SK-MEL-5 (cell line): ENCODE measurements at regions not wholly inside any gene's neighbourhood (a gene's known extent, or its start where the extent isn't known, plus 50 kb on each side); places are given as distances from the start of the nearest gene placed in this dataset.
"Not testable (repeated sequence)": the region's sequence is repeated elsewhere in the genome, so short reads cannot be mapped to it uniquely, and the experiment has no call there.

Experiments
- DNase-seq: peaks from one replicate; pipeline ENCODE4 v3.0.0-alpha.2; 2016; ENCODE audit warnings: low read depth, low spot score
- in situ Hi-C: cut with HindIII; loops from 2 replicates; pipeline ENCODE4 v1.10.0; 2016; ENCODE audit warnings: low sequenced_read_pairs, high pct_unique_total_duplicates, low pct_unique_long_range_greater_than_20kb

DNA sequence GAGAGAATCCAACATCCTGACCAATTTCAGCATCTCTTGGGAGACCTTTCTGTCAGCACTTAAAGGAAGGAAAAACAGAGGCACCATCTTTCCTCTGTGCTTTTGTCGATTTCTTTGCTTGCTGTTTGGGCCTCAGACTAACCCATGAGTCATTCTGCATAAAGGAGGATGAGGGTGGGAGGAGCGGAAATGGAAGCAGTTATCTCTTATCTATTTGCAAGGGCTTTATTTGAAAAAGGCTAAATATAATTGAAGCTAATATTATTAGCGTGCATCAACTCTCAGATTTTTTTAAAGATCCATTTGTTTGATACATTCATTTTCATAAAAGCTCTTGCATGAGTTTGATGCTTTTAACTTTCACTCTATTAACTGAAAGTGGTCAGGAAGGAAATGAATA is 72.9 kb downstream of the ZNF622 start:
- no peak for DNase-seq
- in situ Hi-C loops, result no loop called here

GRCh38 chr5:16391858-16392649 is 73.5 kb downstream of the ZNF622 start:
- DNase-seq, result no peak
- in situ Hi-C loops, result no loop called here

DNA sequence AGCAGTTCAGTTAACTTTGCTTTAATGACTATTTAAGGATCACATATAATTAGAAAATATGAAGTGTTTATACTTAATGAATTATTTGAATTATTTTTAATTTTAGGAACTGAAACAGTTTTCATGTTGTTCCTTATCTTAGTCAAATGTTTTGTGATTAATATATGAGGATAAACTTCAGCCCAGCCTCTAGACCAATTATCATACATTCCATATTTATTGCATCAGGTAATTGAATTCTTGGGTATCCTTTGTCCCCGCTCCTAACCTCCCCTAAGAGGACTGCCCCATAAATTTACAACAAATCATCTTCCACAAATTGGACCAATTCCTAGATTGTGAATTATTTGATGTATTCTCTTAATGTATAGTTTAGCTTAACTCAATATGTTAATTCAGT is 74.8 kb downstream of the ZNF622 start:
- in situ Hi-C loops, result no loop called here

GRCh38 chr5:16385516-16386090 is 80.0 kb downstream of the ZNF622 start:
- DNase-seq, result no peak
- in situ Hi-C loops, result no loop called here

More for the DNA sequence above, 74.8 kb downstream of the ZNF622 start:
- DNase-seq, result no peak

GRCh38 chr5:16384804-16385203 is 80.8 kb downstream of the ZNF622 start:
- DNase-seq, result no peak
- in situ Hi-C loops, result no loop called here

DNA sequence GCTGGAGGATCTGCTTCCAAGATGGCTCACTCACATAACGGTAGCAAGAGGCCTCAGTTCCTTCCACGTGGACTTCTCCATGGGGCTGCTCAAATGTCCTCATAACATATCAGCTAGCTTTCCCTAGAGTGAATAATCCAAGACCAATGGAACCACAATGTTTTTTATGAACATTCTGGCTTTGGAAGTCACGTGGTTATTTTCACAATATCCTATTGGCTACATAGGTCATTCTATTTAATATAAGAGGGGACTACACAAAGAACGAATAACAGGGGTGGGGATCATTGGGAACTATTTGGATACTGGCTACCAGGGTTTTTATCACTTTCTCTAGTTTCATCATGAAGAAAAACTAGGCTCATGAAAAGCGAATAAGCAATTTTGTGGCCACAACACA is 81.4 kb downstream of the ZNF622 start:
- in situ Hi-C loops, result no loop called here
- DNase-seq, result no peak

DNA sequence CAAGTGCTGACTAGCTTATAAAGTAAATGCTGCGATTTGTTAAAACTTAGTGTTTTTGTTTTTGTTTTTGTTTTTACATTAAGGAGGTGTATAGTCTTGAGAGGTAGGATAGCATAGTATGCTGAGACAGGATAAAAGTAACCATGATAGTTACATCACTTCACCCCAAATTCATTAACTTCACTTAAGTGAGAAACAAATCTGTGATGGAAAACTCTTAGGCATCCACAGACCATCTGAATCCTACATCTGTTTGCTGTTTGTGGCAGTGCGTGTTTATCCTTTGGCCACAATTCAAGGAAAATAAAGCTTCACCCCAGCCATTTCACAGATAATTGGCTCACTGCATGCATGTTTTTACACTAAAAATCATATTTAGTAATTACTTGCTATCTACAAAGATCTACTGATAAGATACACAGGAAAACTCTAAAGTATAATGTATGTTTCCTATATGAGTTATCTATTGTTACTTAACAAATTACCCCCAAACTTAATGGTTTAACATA is 82.0 kb downstream of the ZNF622 start:
- in situ Hi-C loops, result no loop called here
- no peak for DNase-seq

- DNase-seq, result no peak
- in situ Hi-C loops, result no loop called here
These were observed 83.6 kb downstream of the ZNF622 start for GRCh38 chr5:16382047-16382446.

- DNase-seq, result no peak
- in situ Hi-C loops, result no loop called here
These were observed 86.8 kb downstream of the ZNF622 start for GRCh38 chr5:16378762-16379161.

GRCh38 chr5:16372493-16372892 is 93.1 kb downstream of the ZNF622 start:
- no peak for DNase-seq
- in situ Hi-C loops, result no loop called here

DNA sequence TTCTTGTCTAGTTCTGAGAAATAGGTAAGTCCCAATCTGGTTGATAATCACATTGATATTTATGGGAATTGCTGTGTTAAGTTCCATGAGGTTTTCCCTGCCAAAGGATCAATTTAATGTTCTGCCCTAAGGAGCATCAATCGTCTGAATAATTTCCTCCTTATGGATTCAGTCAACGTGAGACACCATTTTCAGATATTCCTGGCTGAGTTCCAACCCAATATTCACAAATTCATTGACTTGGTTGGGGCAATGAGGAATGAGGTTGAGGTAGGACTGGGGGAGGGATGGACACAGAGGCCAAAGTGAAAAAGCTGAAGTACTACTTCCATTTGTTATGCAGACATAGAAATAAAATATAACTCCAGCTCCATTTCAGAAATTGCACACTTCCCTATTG is 99.1 kb downstream of the ZNF622 start:
- in situ Hi-C loops, result no loop called here
- DNase-seq, result no peak

GRCh38 chr5:16364910-16365309 is 100.7 kb downstream of the ZNF622 start:
- in situ Hi-C loops, result no loop called here

DNA sequence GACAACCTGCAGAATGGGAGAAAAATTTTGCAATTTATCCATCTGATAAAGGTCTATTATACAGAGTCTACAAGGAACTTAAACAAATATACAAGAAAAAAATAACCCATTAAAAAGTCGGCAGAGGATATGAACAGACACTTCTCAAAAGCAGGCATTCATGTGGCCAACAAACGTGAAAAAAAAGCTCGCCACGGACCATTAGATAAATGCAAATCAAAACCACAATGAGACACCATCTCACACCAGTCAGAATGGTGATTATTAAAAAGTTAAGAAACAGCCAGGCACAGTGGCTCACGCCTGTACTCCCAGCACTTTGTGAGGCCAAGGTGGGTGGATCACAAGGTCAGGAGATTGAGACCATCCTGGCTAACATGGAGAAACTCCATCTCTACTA is 112.2 kb downstream of the ZNF622 start:
- DNase-seq, in situ Hi-C loops: not testable (repeated sequence)

More at GRCh38 chr5:16364910-16365309, 100.7 kb downstream of the ZNF622 start:
- no peak for DNase-seq

DNA sequence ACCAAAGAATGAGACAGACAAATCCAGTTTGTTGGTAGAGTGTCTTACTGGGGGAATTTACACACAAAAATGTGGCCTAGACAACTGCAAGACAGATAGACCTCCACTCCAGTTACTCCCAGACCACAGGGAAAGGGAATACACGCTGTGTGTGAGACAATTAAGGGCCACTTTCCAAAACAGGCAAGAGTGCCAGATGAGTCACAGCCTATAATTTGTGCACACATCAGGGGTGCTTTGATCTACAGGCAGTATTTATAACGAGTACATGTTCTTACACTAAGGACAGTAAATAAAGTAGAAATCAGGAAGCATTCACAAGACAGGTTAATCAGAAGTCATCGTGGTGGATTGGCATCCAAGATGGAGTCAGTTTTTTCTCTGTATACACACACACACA is 114.8 kb downstream of the ZNF622 start:
- in situ Hi-C loops, result no loop called here
- DNase-seq, result no peak

- in situ Hi-C loops, result no loop called here
- peak; percentile 26 for DNase-seq
These were observed 119.2 kb downstream of the ZNF622 start for GRCh38 chr5:16346380-16346779.

- peak; percentile 82 for DNase-seq
- in situ Hi-C loops, result no loop called here
These were observed 120.1 kb downstream of the ZNF622 start for GRCh38 chr5:16345454-16345853.

- DNase-seq, result no peak
- in situ Hi-C loops, result no loop called here
These were observed 139.5 kb downstream of the ZNF622 start for GRCh38 chr5:16326137-16326536.

DNA sequence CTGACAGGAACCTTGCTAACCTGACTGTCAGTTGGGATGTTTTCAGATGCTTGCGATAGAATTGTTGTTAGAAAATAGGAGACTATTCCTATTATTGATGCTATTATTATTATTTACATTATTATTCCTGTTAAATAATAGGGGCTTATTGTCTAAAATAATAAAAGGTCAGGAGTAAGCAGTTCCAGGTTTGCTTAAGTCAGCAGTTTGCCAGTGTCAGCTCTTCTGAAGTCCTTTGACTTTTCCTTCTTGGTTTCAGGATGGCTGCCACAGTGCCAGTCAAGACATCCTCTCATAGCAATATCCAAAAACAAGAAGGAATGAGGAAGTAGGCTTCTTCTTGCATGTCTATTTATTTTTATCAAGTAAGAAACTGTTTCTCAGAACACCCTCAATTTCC is 141.7 kb upstream of the MARCHF11 start:
- in situ Hi-C loops, result no loop called here
- no peak for DNase-seq

GRCh38 chr5:16315501-16315900 is 135.9 kb upstream of the MARCHF11 start:
- in situ Hi-C loops, result no loop called here
- DNase-seq, result no peak
